Endothelial cell of umbilical vein (primary cell): ENCODE measurements at regions not wholly inside any gene's neighbourhood (a gene's known extent, or its start where the extent isn't known, plus 50 kb on each side); places are given as distances from the start of the nearest gene placed in this dataset.
"Not testable (repeated sequence)": the region's sequence is repeated elsewhere in the genome, so short reads cannot be mapped to it uniquely, and the experiment has no call there.

Source experiments
- BruUV-seq: library from RNA; stranded (reverse); fragments of 400-500 nt; replicated peaks from 2 replicates; lab custom pipeline; 2021; lab: Mats Ljungman, UMichigan
- CTCF ChIA-PET: fragments of 300-600, 350-600 bp; sonication (Branson Sonifier 250); formaldehyde crosslinking; loops from one replicate; lab custom pipeline; 2021; ENCODE audit warnings: antibody characterized with exemption, inconsistent platforms; lab: Charles Lee
- POLR2A ChIA-PET: fragments of 300-600, 350-600 bp; sonication (Branson Sonifier 250); formaldehyde crosslinking; loops from one replicate; lab custom pipeline; 2021; ENCODE audit warnings: antibody characterized with exemption, inconsistent platforms; lab: Charles Lee
- DNase-seq: peaks from one replicate; pipeline ENCODE4 v3.0.0-alpha.2; 2011; ENCODE audit warnings: low read depth, low spot score
- FAIRE-seq: peaks from 2 replicates; lab custom pipeline; 2011; peaks lifted over from hg19 to GRCh38; lab: Jason Lieb, UNC
- H2AFZ ChIP-seq: 2 replicates; pipeline ENCODE4 v1.6.0; 2012; ENCODE audit warnings: low read depth, low read length, control low read depth, inconsistent platforms
- H3K27ac ChIP-seq: 2 replicates; pipeline ENCODE4 v1.5.1; 2011; ENCODE audit warnings: low read depth, mild to moderate bottlenecking, control low read depth, low read length, moderate library complexity; ENCODE audit not compliant: insufficient read depth
- H3K27me3 ChIP-seq, 2 experiments: 2 replicates each; pipeline versions ENCODE4 v1.6.0 to v1.6.1; 2011; ENCODE audit warnings: low read length in 2 of 2, mixed read lengths in 1 of 2; ENCODE audit not compliant: control insufficient read depth in 2 of 2, insufficient read depth in 2 of 2
- H3K36me3 ChIP-seq, 2 experiments: 2 replicates in 1 of 2; 3 replicates in 1 of 2; pipeline ENCODE4 v1.5.1; 2011; ENCODE audit warnings: low read length in 2 of 2, mild to moderate bottlenecking in 1 of 2, moderate library complexity in 1 of 2; ENCODE audit not compliant: control insufficient read depth in 2 of 2, insufficient read depth in 2 of 2; ENCODE audit errors: extremely low read depth in 1 of 2
- H3K4me1 ChIP-seq: 3 replicates; pipeline ENCODE4 v1.5.1; 2011; ENCODE audit warnings: mild to moderate bottlenecking, low read length; ENCODE audit not compliant: control insufficient read depth, insufficient read depth; ENCODE audit errors: extremely low read depth
- H3K4me2 ChIP-seq: 2 replicates; pipeline ENCODE4 v1.6.1; 2011; ENCODE audit warnings: low read length, control low read depth, mixed read lengths; ENCODE audit not compliant: insufficient read depth
- H3K4me3 ChIP-seq, 3 experiments: fragments of 200-600 bp in 1 of 3; sonication (generic), shearing (Covaris generic) in 1 of 3; replicated peaks in 1 of 3; 2 replicates each; pipeline ENCODE4 v1.5.1; 2011 to 2016; ENCODE audit warnings: control low read depth in 3 of 3, low read length in 3 of 3, mild to moderate bottlenecking in 2 of 3, inconsistent platforms in 1 of 3, low read depth in 1 of 3, moderate library complexity in 1 of 3; ENCODE audit not compliant: insufficient read depth in 1 of 3
- H3K79me2 ChIP-seq: 2 replicates; pipeline ENCODE4 v1.6.0; 2012; ENCODE audit warnings: low read length, inconsistent platforms; ENCODE audit not compliant: control insufficient read depth, insufficient read depth
- H3K9ac ChIP-seq: replicated peaks from 2 replicates; pipeline ENCODE3; 2011; ENCODE audit warnings: low read length, control low read depth; ENCODE audit not compliant: insufficient read depth; ENCODE audit errors: extremely low read depth
- H3K9me1 ChIP-seq: replicated peaks from 3 replicates; pipeline ENCODE4 v1.6.0; 2011; ENCODE audit warnings: mild to moderate bottlenecking, low read length; ENCODE audit not compliant: control insufficient read depth, insufficient read depth; ENCODE audit errors: extremely low read depth
- H3K9me3 ChIP-seq: replicated peaks from 2 replicates; pipeline ENCODE4 v1.5.1; 2012; ENCODE audit warnings: low read length, inconsistent platforms; ENCODE audit not compliant: control insufficient read depth, insufficient read depth
- H4K20me1 ChIP-seq: replicated peaks from 2 replicates; pipeline ENCODE3; 2011; ENCODE audit warnings: mild to moderate bottlenecking, low read length; ENCODE audit not compliant: control insufficient read depth, insufficient read depth; ENCODE audit errors: extremely low read depth
- dilution Hi-C: fragments of 300-500 bp; cut with MboI; formaldehyde crosslinking; loops from one replicate; pipeline ENCODE4 v1.15.0; 2019; ENCODE audit warnings: low sequenced_read_pairs; ENCODE audit not compliant: extremely low pct_ligation_motif_present
- intact Hi-C: fragments of 100-400 bp; cut with micrococcal nuclease; formaldehyde crosslinking; loops from one replicate; pipeline ENCODE4 v1.10.0; 2022
- TF ChIP-seq, protein P1 (sequence below): IDR thresholded peaks from 2 replicates; pipeline ENCODE4 v1.6.1; 2011; ENCODE audit not compliant: insufficient read depth, insufficient read length

DNA sequence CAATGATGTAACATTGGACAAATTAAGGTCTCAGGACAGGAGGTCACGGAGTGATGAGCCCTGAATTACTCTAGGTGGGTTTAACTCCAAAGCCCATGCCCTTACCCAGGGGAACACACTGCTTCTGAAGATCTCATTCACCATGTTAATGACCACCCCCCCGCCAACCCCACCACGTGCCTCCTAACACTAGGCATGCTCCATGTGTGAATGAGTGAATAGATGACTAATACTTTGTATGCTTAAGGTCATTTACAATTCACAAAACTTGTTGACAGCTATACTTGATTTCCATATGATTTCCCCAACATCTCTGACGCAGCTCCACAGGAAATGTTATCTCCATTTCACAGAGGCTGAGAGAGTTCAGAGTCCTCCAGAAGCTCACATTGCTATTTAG is 184.9 kb downstream of the ZNF92 start:
- H3K4me3 ChIP-seq, FAIRE-seq, H3K4me2 ChIP-seq, CTCF ChIA-PET, DNase-seq, POLR2A ChIA-PET, intact Hi-C loops, H3K9me1 ChIP-seq, BruUV-seq, H3K9me3 ChIP-seq, H3K27me3 ChIP-seq, H2AFZ ChIP-seq, H3K27ac ChIP-seq, H4K20me1 ChIP-seq, H3K79me2 ChIP-seq, H3K4me1 ChIP-seq, dilution Hi-C loops, H3K9ac ChIP-seq, H3K36me3 ChIP-seq: not testable (repeated sequence)
- TF ChIP-seq, protein P1, sequence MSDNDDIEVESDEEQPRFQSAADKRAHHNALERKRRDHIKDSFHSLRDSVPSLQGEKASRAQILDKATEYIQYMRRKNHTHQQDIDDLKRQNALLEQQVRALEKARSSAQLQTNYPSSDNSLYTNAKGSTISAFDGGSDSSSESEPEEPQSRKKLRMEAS, result peak; percentile 51

DNA sequence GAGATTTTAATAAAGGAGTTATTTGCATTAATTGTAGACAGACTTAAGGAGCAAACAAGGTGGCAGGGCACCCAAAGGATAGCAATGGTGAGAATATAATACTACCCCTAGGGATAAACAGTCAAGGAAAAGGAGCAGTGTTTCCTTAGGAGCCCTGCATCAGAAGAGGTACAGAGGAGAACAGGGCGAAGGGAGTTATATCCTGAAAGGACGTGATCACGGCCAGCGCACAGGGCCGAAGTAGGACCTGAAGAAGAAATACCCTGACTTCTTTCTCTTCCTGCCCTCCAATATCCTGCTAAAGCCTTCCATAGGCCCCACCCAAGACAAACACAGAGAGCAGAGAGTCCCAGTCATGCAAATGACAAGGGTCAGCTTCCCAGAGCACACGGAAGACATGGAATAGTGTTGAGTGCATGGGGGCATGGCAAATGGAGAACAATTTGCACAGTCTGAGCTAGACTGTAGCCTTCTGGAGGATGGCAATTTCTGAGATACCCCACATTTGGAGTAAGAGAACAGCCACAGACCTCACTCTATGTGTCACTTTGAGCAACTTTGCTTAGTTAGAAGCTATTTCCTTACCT is 188.2 kb downstream of the ZNF92 start:
- H3K27ac ChIP-seq, H3K9me3 ChIP-seq, H3K9me1 ChIP-seq, DNase-seq, H2AFZ ChIP-seq, intact Hi-C loops, FAIRE-seq, H3K9ac ChIP-seq, H3K4me1 ChIP-seq, H3K79me2 ChIP-seq, dilution Hi-C loops, H3K27me3 ChIP-seq, H3K4me2 ChIP-seq, POLR2A ChIA-PET, H3K36me3 ChIP-seq, H3K4me3 ChIP-seq, BruUV-seq, CTCF ChIA-PET, H4K20me1 ChIP-seq: not testable (repeated sequence)

DNA sequence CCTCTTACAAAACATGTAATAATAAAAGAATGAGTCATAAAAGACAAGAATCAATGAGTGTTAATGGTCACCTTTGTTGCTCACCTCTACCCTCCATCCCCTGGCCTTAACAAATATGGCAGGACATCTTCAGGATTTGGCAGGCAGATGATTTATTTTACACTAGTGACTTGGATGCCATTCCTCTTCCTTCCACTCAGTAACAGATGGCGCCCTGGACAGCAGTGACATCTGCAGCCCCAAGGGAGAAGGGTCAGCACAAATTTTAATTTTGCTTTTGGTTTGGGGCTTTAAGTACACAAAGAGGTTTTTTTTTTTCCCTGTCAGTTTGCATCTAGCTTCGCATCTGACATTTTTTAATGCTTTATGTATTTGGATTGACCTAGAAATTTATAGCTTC is 188.9 kb downstream of the ZNF92 start:
- DNase-seq, H3K9ac ChIP-seq, H3K79me2 ChIP-seq, POLR2A ChIA-PET, dilution Hi-C loops, intact Hi-C loops, BruUV-seq, H2AFZ ChIP-seq, H3K4me1 ChIP-seq, H3K27ac ChIP-seq, CTCF ChIA-PET, H3K27me3 ChIP-seq, H3K4me2 ChIP-seq, H3K9me1 ChIP-seq, H3K4me3 ChIP-seq, H3K36me3 ChIP-seq, H3K9me3 ChIP-seq, FAIRE-seq, H4K20me1 ChIP-seq: not testable (repeated sequence)

DNA sequence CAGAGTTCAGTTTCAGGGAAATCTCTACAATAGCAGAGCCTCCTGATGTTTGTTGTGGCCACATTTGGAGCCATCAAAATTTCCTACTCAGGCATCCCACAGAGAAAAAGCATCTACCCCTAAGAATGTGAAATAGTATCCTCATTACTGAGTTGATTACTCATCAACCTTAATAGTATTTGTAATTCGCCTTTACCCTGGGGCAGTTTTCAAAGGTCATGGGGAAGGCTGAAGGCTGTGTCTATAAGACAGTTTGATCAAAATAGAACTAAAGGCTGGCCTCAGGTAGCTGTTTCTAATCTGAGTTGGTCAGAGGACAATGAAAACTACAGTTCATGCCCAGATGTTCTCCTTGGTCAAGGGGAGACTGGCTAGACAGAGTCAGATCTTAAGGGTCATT is 189.7 kb downstream of the ZNF92 start:
- H3K9ac ChIP-seq, CTCF ChIA-PET, H4K20me1 ChIP-seq, H3K4me3 ChIP-seq, H2AFZ ChIP-seq, DNase-seq, BruUV-seq, H3K9me3 ChIP-seq, intact Hi-C loops, H3K4me1 ChIP-seq, dilution Hi-C loops, H3K4me2 ChIP-seq, H3K9me1 ChIP-seq, H3K27ac ChIP-seq, FAIRE-seq, H3K36me3 ChIP-seq, H3K27me3 ChIP-seq, POLR2A ChIA-PET, H3K79me2 ChIP-seq: not testable (repeated sequence)
